K562 (cell line): ENCODE measurements at regions not wholly inside any gene's neighbourhood (a gene's known extent, or its start where the extent isn't known, plus 50 kb on each side); places are given as distances from the start of the nearest gene placed in this dataset.

Experiments used
- ATAC-seq: fragments of 200-7000 bp; cut with Tn5 transposase; 3 replicates; pipeline ENCODE4 v1.9.1; 2020; ENCODE audit warnings: moderate library complexity
- BruUV-seq: library from RNA; stranded (reverse); fragments of 400-500 nt; replicated peaks from 2 replicates; lab custom pipeline; 2021; lab: Mats Ljungman, UMichigan
- CTCF ChIA-PET: fragments of 300-600 bp; formaldehyde crosslinking; extraction: SDS; loops from one replicate; lab custom pipeline; 2021; ENCODE audit warnings: low intra/inter-chr PET ratio; lab: Yijun Ruan, JAX
- POLR2A ChIA-PET: fragments of 300-600, 350-650 bp; sonication (Branson Sonifier 250); formaldehyde crosslinking; extraction: SDS; loops from one replicate; lab custom pipeline; 2021; ENCODE audit warnings: antibody characterized with exemption, inconsistent platforms; lab: Yijun Ruan, JAX
- DNase-seq, 4 experiments: peaks; one replicate each; pipeline versions ENCODE4 v3.0.0 to v3.0.0-alpha.2; 2011 to 2018; ENCODE audit warnings: low spot score in 3 of 4, mixed read lengths in 3 of 4; ENCODE audit errors: extremely low read depth in 1 of 4
- FAIRE-seq: peaks from 2 replicates; lab custom pipeline; 2011; peaks lifted over from hg19 to GRCh38; lab: Jason Lieb, UNC
- H2AFZ ChIP-seq: 2 replicates; pipeline ENCODE4 v1.6.0; 2011; ENCODE audit warnings: low read depth, low read length, control low read depth, inconsistent platforms
- H3K27ac ChIP-seq: fragments of 200-600 bp; 3 replicates; pipeline ENCODE4 v1.8.0; 2011; ENCODE audit warnings: low read depth, mild to moderate bottlenecking, control low read depth, inconsistent platforms, low read length, moderate library complexity, mixed read lengths; ENCODE audit errors: extremely low read depth
- H3K27me3 ChIP-seq, 2 experiments: fragments of 300-600 bp in 1 of 2; 2 replicates in 1 of 2; 3 replicates in 1 of 2; pipeline versions ENCODE4 v1.6.0 to v1.8.0; 2011; ENCODE audit warnings: inconsistent platforms in 2 of 2, low read length in 2 of 2, mild to moderate bottlenecking in 1 of 2, mixed read lengths in 1 of 2, moderate library complexity in 1 of 2; ENCODE audit not compliant: control insufficient read depth in 2 of 2, insufficient read depth in 2 of 2
- H3K36me3 ChIP-seq: fragments of 300-600 bp; 3 replicates; pipeline ENCODE4 v1.8.0; 2011; ENCODE audit warnings: mild to moderate bottlenecking, low read length, inconsistent platforms; ENCODE audit not compliant: control insufficient read depth, insufficient read depth
- H3K4me1 ChIP-seq, 2 experiments: fragments of 200-600 bp in 1 of 2; replicated peaks in 1 of 2; 2 replicates in 1 of 2; 3 replicates in 1 of 2; pipeline versions ENCODE4 v1.5.1 to v1.8.0; 2011; ENCODE audit warnings: inconsistent platforms in 2 of 2, low read length in 2 of 2, mild to moderate bottlenecking in 1 of 2, mixed read lengths in 1 of 2, moderate library complexity in 1 of 2; ENCODE audit not compliant: control insufficient read depth in 2 of 2, insufficient read depth in 2 of 2
- H3K4me2 ChIP-seq: 2 replicates; pipeline ENCODE4 v1.6.1; 2011; ENCODE audit warnings: low read length, control low read depth, inconsistent platforms, mixed read lengths; ENCODE audit not compliant: insufficient read depth
- H3K4me3 ChIP-seq: fragments of 200-600 bp; sonication (generic), shearing (Covaris generic); 2 replicates; pipeline ENCODE4 v1.5.1; 2016; ENCODE audit warnings: control low read depth, inconsistent platforms
- H3K79me2 ChIP-seq: fragments of 200-600 bp; 3 replicates; pipeline ENCODE4 v1.8.0; 2011; ENCODE audit warnings: low read length, inconsistent platforms; ENCODE audit not compliant: control insufficient read depth, insufficient read depth
- H3K9ac ChIP-seq, 2 experiments: 2 replicates each; pipeline versions ENCODE4 v1.6.0 to v1.6.1; 2011; ENCODE audit warnings: low read depth in 2 of 2, low read length in 2 of 2, control low read depth in 1 of 2, inconsistent platforms in 1 of 2, mild to moderate bottlenecking in 1 of 2, mixed read lengths in 1 of 2; ENCODE audit not compliant: insufficient read depth in 1 of 2
- H3K9me1 ChIP-seq: one replicate; pipeline ENCODE4 v1.6.0; 2011; ENCODE audit warnings: inconsistent platforms, mild to moderate bottlenecking, low read length, moderate library complexity; ENCODE audit not compliant: control insufficient read depth, insufficient read depth
- H3K9me3 ChIP-seq: replicated peaks from 2 replicates; pipeline ENCODE4 v1.5.1; 2011; ENCODE audit warnings: low read depth, low read length, inconsistent platforms; ENCODE audit not compliant: control insufficient read depth, insufficient read depth
- H4K20me1 ChIP-seq: replicated peaks from 2 replicates; pipeline ENCODE4 v1.6.1; 2011; ENCODE audit warnings: low read length, inconsistent platforms, mixed read lengths; ENCODE audit not compliant: control insufficient read depth, insufficient read depth
- PPARD ChIP-seq: fragments of 250-450 bp; sonication (Bioruptor Pico); IDR thresholded peaks from 2 replicates; pipeline ENCODE4 v1.8.0; 2022; ENCODE audit warnings: inconsistent platforms, mild to moderate bottlenecking, moderate library complexity
- SIRT6 ChIP-seq: IDR thresholded peaks from one replicate; pipeline ENCODE4 v1.6.1; 2012; ENCODE audit warnings: low read depth, mild to moderate bottlenecking, control low read depth, inconsistent platforms, low read length, moderate library complexity
- ZNF146 ChIP-seq: IDR thresholded peaks from one replicate; pipeline ENCODE4 v1.6.1; 2018; ENCODE audit warnings: missing compliant biosample characterization; ENCODE audit not compliant: unreplicated experiment
- ZNF668 ChIP-seq: fragments of 250-450 bp; sonication (Bioruptor Pico); IDR thresholded peaks from 2 replicates; pipeline ENCODE4 v1.8.0; 2022; ENCODE audit warnings: mild to moderate bottlenecking, inconsistent platforms
- WGBS: fragments of 100-300 bp; shearing (Covaris generic); methylation state at CpG from one replicate; pipeline ENCODE4 v1.1.6; 2016; ENCODE audit warnings: low coverage, mixed read lengths; ENCODE audit not compliant: insufficient coverage; ENCODE audit errors: missing lambda C conversion rate; 5-methylcytosine and 5-hydroxymethylcytosine counted together
- in situ Hi-C: fragments of 300-500 bp; cut with MboI; formaldehyde crosslinking; loops from 4 replicates; pipeline ENCODE4 v1.15.0; 2018; ENCODE audit warnings: inconsistent platforms, mixed read lengths
- intact Hi-C: fragments of 100-400 bp; cut with micrococcal nuclease; formaldehyde crosslinking; loops from 2 replicates; pipeline ENCODE4 v1.14.2; 2022
- TF ChIP-seq, protein P1 (sequence below): fragments of 150-350 bp; IDR thresholded peaks from 2 replicates; pipeline ENCODE4 v1.6.1; 2014; ENCODE audit warnings: low read depth, mild to moderate bottlenecking, low read length, borderline replicate concordance
- TF ChIP-seq, protein P2 (sequence below): fragments of 250-450 bp; sonication (Bioruptor Pico); IDR thresholded peaks from 2 replicates; pipeline ENCODE4 v1.8.0; 2021; ENCODE audit warnings: mild to moderate bottlenecking, moderate library complexity

DNA sequence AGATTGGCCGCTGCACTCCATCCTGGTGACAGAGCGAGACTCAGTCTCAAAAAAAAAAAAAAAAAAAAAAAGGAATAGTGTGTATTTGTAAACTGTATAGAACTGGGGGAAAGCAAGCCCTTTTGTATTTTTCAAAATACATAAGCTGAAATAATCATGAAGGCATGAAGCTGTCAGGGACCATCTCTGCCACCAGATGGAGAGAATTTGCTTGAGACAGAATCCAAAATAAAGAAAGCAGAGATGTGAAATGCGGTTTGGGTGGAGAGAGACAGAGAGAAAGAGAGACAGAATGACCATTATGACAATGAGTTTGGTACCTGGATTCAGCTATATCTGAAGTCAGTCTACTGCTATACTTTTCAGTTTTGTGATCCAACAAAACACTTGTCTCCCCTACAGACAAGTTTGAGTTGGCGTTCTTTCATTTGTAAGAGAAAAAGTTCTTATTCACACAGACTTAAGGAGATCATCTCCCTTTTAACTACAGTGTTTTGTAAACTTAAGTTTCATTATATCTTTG lies 155.7 kb upstream of the LRIG3 start:
- no peaks in the 10 kb centered on the region for H3K36me3 ChIP-seq
- H4K20me1 ChIP-seq, result no peaks in the 10 kb centered on the region
- no TSS peak for BruUV-seq
- H3K9me3 ChIP-seq, result no peaks in the 10 kb centered on the region
- no peak overlapping the region for H3K4me2 ChIP-seq
- in situ Hi-C loops, result no loop called here
- no peak overlapping the region for H2AFZ ChIP-seq
- no peaks in the 10 kb centered on the region for H3K4me1 ChIP-seq
- DNase-seq (no peak), ATAC-seq (no peak), FAIRE-seq (no peak)
- no peak overlapping the region for H3K9ac ChIP-seq
- CTCF ChIA-PET, result no interaction called here
- no peak overlapping the region for H3K4me3 ChIP-seq
- H3K9me1 ChIP-seq, result no peaks in the 10 kb centered on the region
- intact Hi-C loops, result no loop called here
- no peak overlapping the region for H3K27ac ChIP-seq
- WGBS, result 0% methylated on average over 2 of the region's 4 CpGs
- no peaks in the 10 kb centered on the region for H3K27me3 ChIP-seq
- no peaks in the 10 kb centered on the region for H3K79me2 ChIP-seq
- POLR2A ChIA-PET, result no interaction called here
- TF ChIP-seq, protein P1, sequence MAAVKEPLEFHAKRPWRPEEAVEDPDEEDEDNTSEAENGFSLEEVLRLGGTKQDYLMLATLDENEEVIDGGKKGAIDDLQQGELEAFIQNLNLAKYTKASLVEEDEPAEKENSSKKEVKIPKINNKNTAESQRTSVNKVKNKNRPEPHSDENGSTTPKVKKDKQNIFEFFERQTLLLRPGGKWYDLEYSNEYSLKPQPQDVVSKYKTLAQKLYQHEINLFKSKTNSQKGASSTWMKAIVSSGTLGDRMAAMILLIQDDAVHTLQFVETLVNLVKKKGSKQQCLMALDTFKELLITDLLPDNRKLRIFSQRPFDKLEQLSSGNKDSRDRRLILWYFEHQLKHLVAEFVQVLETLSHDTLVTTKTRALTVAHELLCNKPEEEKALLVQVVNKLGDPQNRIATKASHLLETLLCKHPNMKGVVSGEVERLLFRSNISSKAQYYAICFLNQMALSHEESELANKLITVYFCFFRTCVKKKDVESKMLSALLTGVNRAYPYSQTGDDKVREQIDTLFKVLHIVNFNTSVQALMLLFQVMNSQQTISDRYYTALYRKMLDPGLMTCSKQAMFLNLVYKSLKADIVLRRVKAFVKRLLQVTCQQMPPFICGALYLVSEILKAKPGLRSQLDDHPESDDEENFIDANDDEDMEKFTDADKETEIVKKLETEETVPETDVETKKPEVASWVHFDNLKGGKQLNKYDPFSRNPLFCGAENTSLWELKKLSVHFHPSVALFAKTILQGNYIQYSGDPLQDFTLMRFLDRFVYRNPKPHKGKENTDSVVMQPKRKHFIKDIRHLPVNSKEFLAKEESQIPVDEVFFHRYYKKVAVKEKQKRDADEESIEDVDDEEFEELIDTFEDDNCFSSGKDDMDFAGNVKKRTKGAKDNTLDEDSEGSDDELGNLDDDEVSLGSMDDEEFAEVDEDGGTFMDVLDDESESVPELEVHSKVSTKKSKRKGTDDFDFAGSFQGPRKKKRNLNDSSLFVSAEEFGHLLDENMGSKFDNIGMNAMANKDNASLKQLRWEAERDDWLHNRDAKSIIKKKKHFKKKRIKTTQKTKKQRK, result no peak
- TF ChIP-seq ZNF668 (CRISPR knock-in tag) (no peak), PPARD (no peak), SIRT6 (no peak), ZNF146 (CRISPR knock-in tag) (no peak)
- TF ChIP-seq, protein P2, sequence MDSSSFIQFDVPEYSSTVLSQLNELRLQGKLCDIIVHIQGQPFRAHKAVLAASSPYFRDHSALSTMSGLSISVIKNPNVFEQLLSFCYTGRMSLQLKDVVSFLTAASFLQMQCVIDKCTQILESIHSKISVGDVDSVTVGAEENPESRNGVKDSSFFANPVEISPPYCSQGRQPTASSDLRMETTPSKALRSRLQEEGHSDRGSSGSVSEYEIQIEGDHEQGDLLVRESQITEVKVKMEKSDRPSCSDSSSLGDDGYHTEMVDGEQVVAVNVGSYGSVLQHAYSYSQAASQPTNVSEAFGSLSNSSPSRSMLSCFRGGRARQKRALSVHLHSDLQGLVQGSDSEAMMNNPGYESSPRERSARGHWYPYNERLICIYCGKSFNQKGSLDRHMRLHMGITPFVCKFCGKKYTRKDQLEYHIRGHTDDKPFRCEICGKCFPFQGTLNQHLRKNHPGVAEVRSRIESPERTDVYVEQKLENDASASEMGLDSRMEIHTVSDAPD (CRISPR knock-in tag), result no peak
- TF ChIP-seq, all 486 proteins: peak for 0
